ENCODE measurements at regions not wholly inside any gene's neighbourhood (a gene's known extent, or its start where the extent isn't known, plus 50 kb on each side); places are given as distances from the start of the nearest gene placed in this dataset.

- Histone ChIP-seq H3K79me2 (ENCODE audit: insufficient read depth) (no peaks in the 10 kb centered on the region), H3K36me3 (replicated peaks in 1 of 2; ENCODE audit: control insufficient read depth in 1 of 2, insufficient read depth in 2 of 2, low read length in 1 of 2) (no peaks in the 10 kb centered on the region), H2AFZ (ENCODE audit: low read depth) (no peak overlapping the region), H3K4me3 (ENCODE audit: low read depth in 2 of 2, low read length in 1 of 2) (no peak overlapping the region), H3F3A (replicated peaks; ENCODE audit: insufficient read depth) (no peaks in the 10 kb centered on the region), H3K27me3 (ENCODE audit: insufficient read depth) (no peaks in the 10 kb centered on the region), H3K4me1 (ENCODE audit: control insufficient read depth in 1 of 2, insufficient read depth in 2 of 2, low read depth in 1 of 2, low read length in 1 of 2) (no peaks in the 10 kb centered on the region), H3K27ac (ENCODE audit: low read depth in 2 of 2, low read length in 1 of 2) (no peak overlapping the region), H3K9me3 (no peaks in the 10 kb centered on the region), H3K4me2 (no peak overlapping the region), H3K9me2 (no peaks in the 10 kb centered on the region), H4K20me1 (ENCODE audit: insufficient read depth) (no peaks in the 10 kb centered on the region), H3K9ac (no peak overlapping the region)
- TF ChIP-seq PBX3 (IDR thresholded peaks at IDR 0.05) = no peak
- TF ChIP-seq SMC3 (IDR thresholded peaks at IDR 0.05; ENCODE audit: low read depth, low read length) = no peak
- no peak for DNase-seq
- CTCF ChIA-PET = no interaction called here
- 10% methylated on average over 1 of the region's 1 CpG for WGBS (ENCODE audit: low lambda C conversion rate)
- POLR2A ChIA-PET = no interaction called here
These were observed 710.2 kb upstream of the SLC39A10 start for GRCh38 chr2:194946826-194947225.

GRCh38 chr2:194938066-194938465, 719.0 kb upstream of the SLC39A10 start:
- Histone ChIP-seq H3K4me3 (ENCODE audit: low read depth in 2 of 2, low read length in 1 of 2) (no peak overlapping the region), H3K9ac (no peak overlapping the region), H3K9me3 (no peaks in the 10 kb centered on the region), H3F3A (replicated peaks; ENCODE audit: insufficient read depth) (no peaks in the 10 kb centered on the region), H3K9me2 (no peaks in the 10 kb centered on the region), H3K27me3 (ENCODE audit: insufficient read depth) (no peaks in the 10 kb centered on the region), H3K4me2 (no peak overlapping the region), H3K36me3 (replicated peaks in 1 of 2; ENCODE audit: control insufficient read depth in 1 of 2, insufficient read depth in 2 of 2, low read length in 1 of 2) (no peaks in the 10 kb centered on the region), H4K20me1 (ENCODE audit: insufficient read depth) (no peaks in the 10 kb centered on the region), H3K27ac (ENCODE audit: low read depth in 2 of 2, low read length in 1 of 2) (no peak overlapping the region), H3K4me1 (ENCODE audit: control insufficient read depth in 1 of 2, insufficient read depth in 2 of 2, low read depth in 1 of 2, low read length in 1 of 2) (no peaks in the 10 kb centered on the region), H3K79me2 (ENCODE audit: insufficient read depth) (no peaks in the 10 kb centered on the region), H2AFZ (ENCODE audit: low read depth) (no peak overlapping the region)
- CTCF ChIA-PET = no interaction called here
- POLR2A ChIA-PET = no interaction called here
- DNase-seq = no peak
- TF ChIP-seq TCF12 (IDR thresholded peaks at IDR 0.05) (no peak), MXI1 (IDR thresholded peaks at IDR 0.05; ENCODE audit: low read depth, low read length) (no peak), GATA2 (CRISPR knock-in tag; IDR thresholded peaks at IDR 0.05) (no peak), SIN3A (IDR thresholded peaks at IDR 0.05; ENCODE audit: borderline replicate concordance, low read depth, low read length) (no peak), SMC3 (IDR thresholded peaks at IDR 0.05; ENCODE audit: low read depth, low read length) (no peak), EP300 (IDR thresholded peaks at IDR 0.05; ENCODE audit: borderline replicate concordance in 1 of 2, low read depth in 1 of 2, low read length in 1 of 2) (no peak)
- 22% methylated on average over 2 of the region's 2 CpGs for WGBS (ENCODE audit: low lambda C conversion rate)

- no peaks in the 10 kb centered on the region for H3K9me3 ChIP-seq
- 59% methylated on average over 7 of the region's 7 CpGs for WGBS (ENCODE audit: low lambda C conversion rate)
- no peak overlapping the region for H3K27ac ChIP-seq (ENCODE audit: low read depth in 2 of 2, low read length in 1 of 2)
- ChIA-PET POLR2A (no interaction called here), CTCF (no interaction called here)
- H3F3A ChIP-seq (replicated peaks; ENCODE audit: insufficient read depth) = no peaks in the 10 kb centered on the region
- no peak overlapping the region for H2AFZ ChIP-seq (ENCODE audit: low read depth)
- H3K9ac ChIP-seq = no peak overlapping the region
- H4K20me1 ChIP-seq (ENCODE audit: insufficient read depth) = no peaks in the 10 kb centered on the region
- H3K4me1 ChIP-seq (ENCODE audit: control insufficient read depth in 1 of 2, insufficient read depth in 2 of 2, low read depth in 1 of 2, low read length in 1 of 2) = no peaks in the 10 kb centered on the region
- DNase-seq = no peak
- H3K36me3 ChIP-seq (replicated peaks in 1 of 2; ENCODE audit: control insufficient read depth in 1 of 2, insufficient read depth in 2 of 2, low read length in 1 of 2) = no peaks in the 10 kb centered on the region
- H3K4me3 ChIP-seq (ENCODE audit: low read depth in 2 of 2, low read length in 1 of 2) = no peak overlapping the region
- H3K9me2 ChIP-seq = no peaks in the 10 kb centered on the region
- H3K79me2 ChIP-seq (ENCODE audit: insufficient read depth) = no peaks in the 10 kb centered on the region
- no peak overlapping the region for H3K4me2 ChIP-seq
- H3K27me3 ChIP-seq (ENCODE audit: insufficient read depth) = no peaks in the 10 kb centered on the region
- TF ChIP-seq TCF12 (IDR thresholded peaks at IDR 0.05) = no peak
- TF ChIP-seq TAF1 (IDR thresholded peaks at IDR 0.05; ENCODE audit: borderline replicate concordance, low read depth, low read length) = no peak
- no peak for TF ChIP-seq PBX3 (IDR thresholded peaks at IDR 0.05)
- TF ChIP-seq SMC3 (IDR thresholded peaks at IDR 0.05; ENCODE audit: low read depth, low read length) = no peak
- no peak for TF ChIP-seq SIN3A (IDR thresholded peaks at IDR 0.05; ENCODE audit: borderline replicate concordance, low read depth, low read length)
- TF ChIP-seq MEF2A (IDR thresholded peaks at IDR 0.05; ENCODE audit: borderline replicate concordance, low read depth) = no peak
- no peak for TF ChIP-seq TEAD4 (IDR thresholded peaks at IDR 0.05; ENCODE audit: borderline replicate concordance, insufficient read depth)
- no peak for TF ChIP-seq IRF3 (IDR thresholded peaks at IDR 0.05; ENCODE audit: low read depth, low read length)
These were observed 729.5 kb upstream of the SLC39A10 start for GRCh38 chr2:194927489-194927888.
